K562 (cell line): ENCODE measurements at regions not wholly inside any gene's neighbourhood (a gene's known extent, or its start where the extent isn't known, plus 50 kb on each side); places are given as distances from the start of the nearest gene placed in this dataset.

Source experiments
- ATAC-seq: fragments of 200-7000 bp; cut with Tn5 transposase; 3 replicates; pipeline ENCODE4 v1.9.1; 2020; ENCODE audit warnings: moderate library complexity
- BruUV-seq: library from RNA; stranded (reverse); fragments of 400-500 nt; replicated peaks from 2 replicates; lab custom pipeline; 2021; lab: Mats Ljungman, UMichigan
- CTCF ChIA-PET: fragments of 300-600 bp; formaldehyde crosslinking; extraction: SDS; loops from one replicate; lab custom pipeline; 2021; ENCODE audit warnings: low intra/inter-chr PET ratio; lab: Yijun Ruan, JAX
- POLR2A ChIA-PET: fragments of 300-600, 350-650 bp; sonication (Branson Sonifier 250); formaldehyde crosslinking; extraction: SDS; loops from one replicate; lab custom pipeline; 2021; ENCODE audit warnings: antibody characterized with exemption, inconsistent platforms; lab: Yijun Ruan, JAX
- DNase-seq, 4 experiments: peaks; one replicate each; pipeline versions ENCODE4 v3.0.0 to v3.0.0-alpha.2; 2011 to 2018; ENCODE audit warnings: low spot score in 3 of 4, mixed read lengths in 3 of 4; ENCODE audit errors: extremely low read depth in 1 of 4
- FAIRE-seq: peaks from 2 replicates; lab custom pipeline; 2011; peaks lifted over from hg19 to GRCh38; lab: Jason Lieb, UNC
- H2AFZ ChIP-seq: 2 replicates; pipeline ENCODE4 v1.6.0; 2011; ENCODE audit warnings: low read depth, low read length, control low read depth, inconsistent platforms
- H3K27ac ChIP-seq: fragments of 200-600 bp; 3 replicates; pipeline ENCODE4 v1.8.0; 2011; ENCODE audit warnings: low read depth, mild to moderate bottlenecking, control low read depth, inconsistent platforms, low read length, moderate library complexity, mixed read lengths; ENCODE audit errors: extremely low read depth
- H3K27me3 ChIP-seq, 2 experiments: fragments of 300-600 bp in 1 of 2; 2 replicates in 1 of 2; 3 replicates in 1 of 2; pipeline versions ENCODE4 v1.6.0 to v1.8.0; 2011; ENCODE audit warnings: inconsistent platforms in 2 of 2, low read length in 2 of 2, mild to moderate bottlenecking in 1 of 2, mixed read lengths in 1 of 2, moderate library complexity in 1 of 2; ENCODE audit not compliant: control insufficient read depth in 2 of 2, insufficient read depth in 2 of 2
- H3K36me3 ChIP-seq: fragments of 300-600 bp; 3 replicates; pipeline ENCODE4 v1.8.0; 2011; ENCODE audit warnings: mild to moderate bottlenecking, low read length, inconsistent platforms; ENCODE audit not compliant: control insufficient read depth, insufficient read depth
- H3K4me1 ChIP-seq, 2 experiments: fragments of 200-600 bp in 1 of 2; replicated peaks in 1 of 2; 2 replicates in 1 of 2; 3 replicates in 1 of 2; pipeline versions ENCODE4 v1.5.1 to v1.8.0; 2011; ENCODE audit warnings: inconsistent platforms in 2 of 2, low read length in 2 of 2, mild to moderate bottlenecking in 1 of 2, mixed read lengths in 1 of 2, moderate library complexity in 1 of 2; ENCODE audit not compliant: control insufficient read depth in 2 of 2, insufficient read depth in 2 of 2
- H3K4me2 ChIP-seq: 2 replicates; pipeline ENCODE4 v1.6.1; 2011; ENCODE audit warnings: low read length, control low read depth, inconsistent platforms, mixed read lengths; ENCODE audit not compliant: insufficient read depth
- H3K4me3 ChIP-seq: fragments of 200-600 bp; sonication (generic), shearing (Covaris generic); 2 replicates; pipeline ENCODE4 v1.5.1; 2016; ENCODE audit warnings: control low read depth, inconsistent platforms
- H3K79me2 ChIP-seq: fragments of 200-600 bp; 3 replicates; pipeline ENCODE4 v1.8.0; 2011; ENCODE audit warnings: low read length, inconsistent platforms; ENCODE audit not compliant: control insufficient read depth, insufficient read depth
- H3K9ac ChIP-seq, 2 experiments: 2 replicates each; pipeline versions ENCODE4 v1.6.0 to v1.6.1; 2011; ENCODE audit warnings: low read depth in 2 of 2, low read length in 2 of 2, control low read depth in 1 of 2, inconsistent platforms in 1 of 2, mild to moderate bottlenecking in 1 of 2, mixed read lengths in 1 of 2; ENCODE audit not compliant: insufficient read depth in 1 of 2
- H3K9me1 ChIP-seq: one replicate; pipeline ENCODE4 v1.6.0; 2011; ENCODE audit warnings: inconsistent platforms, mild to moderate bottlenecking, low read length, moderate library complexity; ENCODE audit not compliant: control insufficient read depth, insufficient read depth
- H3K9me3 ChIP-seq: replicated peaks from 2 replicates; pipeline ENCODE4 v1.5.1; 2011; ENCODE audit warnings: low read depth, low read length, inconsistent platforms; ENCODE audit not compliant: control insufficient read depth, insufficient read depth
- H4K20me1 ChIP-seq: replicated peaks from 2 replicates; pipeline ENCODE4 v1.6.1; 2011; ENCODE audit warnings: low read length, inconsistent platforms, mixed read lengths; ENCODE audit not compliant: control insufficient read depth, insufficient read depth
- L3MBTL2 ChIP-seq: fragments of 450-650 bp; IDR thresholded peaks from 2 replicates; pipeline ENCODE4 v1.6.1; 2016; ENCODE audit warnings: mild to moderate bottlenecking, moderate library complexity
- NFIC ChIP-seq: fragments of 450-650 bp; IDR thresholded peaks from 2 replicates; pipeline ENCODE4 v1.6.1; 2017; ENCODE audit warnings: mild to moderate bottlenecking, inconsistent platforms
- TRIM28 ChIP-seq: fragments of 450-650 bp; IDR thresholded peaks from 2 replicates; pipeline ENCODE4 v1.6.1; 2017
- ZBTB17 ChIP-seq: fragments of 450-650 bp; formaldehyde crosslinking; IDR thresholded peaks from 2 replicates; pipeline ENCODE4 v1.4.0; 2020; ENCODE audit warnings: mild to moderate bottlenecking
- ZNF134 ChIP-seq: fragments of 250-450 bp; sonication (Bioruptor Pico); conservative IDR thresholded peaks from 2 replicates; pipeline ENCODE4 v1.4.0; 2020
- ZNF324 ChIP-seq: fragments of 250-450 bp; sonication (Bioruptor Pico); IDR thresholded peaks from 2 replicates; pipeline ENCODE4 v1.4.0; 2020; ENCODE audit warnings: mild to moderate bottlenecking
- WGBS: fragments of 100-300 bp; shearing (Covaris generic); methylation state at CpG from one replicate; pipeline ENCODE4 v1.1.6; 2016; ENCODE audit warnings: low coverage, mixed read lengths; ENCODE audit not compliant: insufficient coverage; ENCODE audit errors: missing lambda C conversion rate; 5-methylcytosine and 5-hydroxymethylcytosine counted together
- in situ Hi-C: fragments of 300-500 bp; cut with MboI; formaldehyde crosslinking; loops from 4 replicates; pipeline ENCODE4 v1.15.0; 2018; ENCODE audit warnings: inconsistent platforms, mixed read lengths
- intact Hi-C: fragments of 100-400 bp; cut with micrococcal nuclease; formaldehyde crosslinking; loops from 2 replicates; pipeline ENCODE4 v1.14.2; 2022
- TF ChIP-seq, protein P1 (sequence below): fragments of 450-650 bp; IDR thresholded peaks from 2 replicates; pipeline ENCODE4 v1.6.1; 2017; ENCODE audit warnings: antibody characterized with exemption
- TF ChIP-seq, protein P2 (sequence below), 2 experiments: IDR thresholded peaks; 2 replicates each; pipeline ENCODE4 v1.6.1; 2011; ENCODE audit warnings: borderline replicate concordance in 1 of 2, control low read depth in 1 of 2, low read depth in 1 of 2, low read length in 1 of 2, mild to moderate bottlenecking in 1 of 2, mixed read lengths in 1 of 2, moderate library complexity in 1 of 2; ENCODE audit not compliant: insufficient read depth in 1 of 2, insufficient read length in 1 of 2, poor library complexity in 1 of 2, severe bottlenecking in 1 of 2; ENCODE audit errors: extremely low read depth in 1 of 2
- TF ChIP-seq, protein P3 (sequence below), 2 experiments: fragments of 450-650 bp in 1 of 2; sonication (generic) in 1 of 2; formaldehyde crosslinking in 1 of 2; IDR thresholded peaks in 1 of 2; conservative IDR thresholded peaks in 1 of 2; 2 replicates each; pipeline versions ENCODE4 v1.6.1 to v1.8.1; 2016 to 2023; ENCODE audit warnings: mild to moderate bottlenecking in 2 of 2, moderate library complexity in 2 of 2, inconsistent platforms in 1 of 2, missing genetic modification reagents in 1 of 2

- TF ChIP-seq, protein P1, sequence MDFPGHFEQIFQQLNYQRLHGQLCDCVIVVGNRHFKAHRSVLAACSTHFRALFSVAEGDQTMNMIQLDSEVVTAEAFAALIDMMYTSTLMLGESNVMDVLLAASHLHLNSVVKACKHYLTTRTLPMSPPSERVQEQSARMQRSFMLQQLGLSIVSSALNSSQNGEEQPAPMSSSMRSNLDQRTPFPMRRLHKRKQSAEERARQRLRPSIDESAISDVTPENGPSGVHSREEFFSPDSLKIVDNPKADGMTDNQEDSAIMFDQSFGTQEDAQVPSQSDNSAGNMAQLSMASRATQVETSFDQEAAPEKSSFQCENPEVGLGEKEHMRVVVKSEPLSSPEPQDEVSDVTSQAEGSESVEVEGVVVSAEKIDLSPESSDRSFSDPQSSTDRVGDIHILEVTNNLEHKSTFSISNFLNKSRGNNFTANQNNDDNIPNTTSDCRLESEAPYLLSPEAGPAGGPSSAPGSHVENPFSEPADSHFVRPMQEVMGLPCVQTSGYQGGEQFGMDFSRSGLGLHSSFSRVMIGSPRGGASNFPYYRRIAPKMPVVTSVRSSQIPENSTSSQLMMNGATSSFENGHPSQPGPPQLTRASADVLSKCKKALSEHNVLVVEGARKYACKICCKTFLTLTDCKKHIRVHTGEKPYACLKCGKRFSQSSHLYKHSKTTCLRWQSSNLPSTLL = no peak
- no peak for TF ChIP-seq TRIM28
- TF ChIP-seq L3MBTL2 = no peak
- no peak for TF ChIP-seq NFIC
- TF ChIP-seq, protein P2, sequence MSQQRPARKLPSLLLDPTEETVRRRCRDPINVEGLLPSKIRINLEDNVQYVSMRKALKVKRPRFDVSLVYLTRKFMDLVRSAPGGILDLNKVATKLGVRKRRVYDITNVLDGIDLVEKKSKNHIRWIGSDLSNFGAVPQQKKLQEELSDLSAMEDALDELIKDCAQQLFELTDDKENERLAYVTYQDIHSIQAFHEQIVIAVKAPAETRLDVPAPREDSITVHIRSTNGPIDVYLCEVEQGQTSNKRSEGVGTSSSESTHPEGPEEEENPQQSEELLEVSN (IDR thresholded peaks at IDR 0.05; ENCODE audit: borderline replicate concordance in 1 of 2, extremely low read depth in 1 of 2, insufficient read depth in 1 of 2, insufficient read length in 1 of 2, low read depth in 1 of 2, low read length in 1 of 2, poor library complexity in 1 of 2, severe bottlenecking in 1 of 2) = no peak
Measured at GRCh38 chr2:151085181-151085611, 176.5 kb downstream of the RBM43 start (continued).

DNA sequence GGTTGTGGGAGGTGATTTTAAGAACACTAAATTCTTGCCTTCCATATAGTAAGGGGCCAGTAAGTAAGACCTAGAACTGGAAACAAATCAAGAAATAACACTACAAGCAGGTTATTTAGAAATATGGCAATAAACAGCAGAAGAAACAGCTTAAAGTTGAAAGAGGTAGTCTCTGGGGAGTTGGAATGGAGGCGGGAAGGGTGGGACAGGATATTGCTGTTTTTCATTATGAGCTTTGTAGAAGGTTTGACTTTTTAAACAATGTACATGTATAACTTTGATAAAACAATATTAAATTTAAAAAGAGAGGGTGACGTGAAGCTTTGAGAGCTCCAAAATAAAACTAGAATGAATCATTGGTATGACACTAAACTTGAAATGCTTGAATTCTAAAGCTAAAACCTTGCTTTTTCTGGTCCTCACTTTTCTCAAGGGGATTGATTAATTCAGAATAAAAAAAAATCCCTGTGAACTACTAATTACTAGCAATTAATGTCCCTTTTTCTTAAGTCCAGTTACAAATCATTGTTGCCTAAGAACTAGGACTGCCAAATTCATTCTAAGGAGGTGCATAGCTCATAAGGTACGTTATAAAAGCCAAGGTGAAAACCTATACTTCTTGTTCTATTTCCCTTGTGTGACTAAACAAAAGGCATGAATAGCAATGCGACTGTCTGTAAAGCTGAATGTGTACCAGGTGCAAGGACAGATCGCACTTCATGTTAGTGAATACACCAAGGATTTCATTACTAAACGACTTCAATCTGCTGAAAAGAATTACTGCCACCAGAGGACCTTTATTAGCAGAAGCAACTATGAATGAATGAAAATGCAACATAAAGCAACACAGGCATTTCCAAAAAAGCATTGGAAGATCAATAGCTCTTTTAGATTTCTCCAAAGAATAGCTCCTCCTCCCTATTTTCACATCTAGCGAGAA lies 177.5 kb downstream of the RBM43 start:
- DNase-seq (no peak), FAIRE-seq (no peak), ATAC-seq (no peak)
- no peaks in the 10 kb centered on the region for H3K4me1 ChIP-seq
- no peak overlapping the region for H3K9ac ChIP-seq
- no peaks in the 10 kb centered on the region for H3K27me3 ChIP-seq
- no peaks in the 10 kb centered on the region for H3K79me2 ChIP-seq
- H3K9me1 ChIP-seq = no peaks in the 10 kb centered on the region
- intact Hi-C loops = no loop called here
- no TSS peak for BruUV-seq
- H3K9me3 ChIP-seq = no peaks in the 10 kb centered on the region
- no peak overlapping the region for H3K27ac ChIP-seq
- no peaks in the 10 kb centered on the region for H4K20me1 ChIP-seq
- H3K4me2 ChIP-seq = no peak overlapping the region
- H3K4me3 ChIP-seq = no peak overlapping the region
- CTCF ChIA-PET = no interaction called here
- H3K36me3 ChIP-seq = no peaks in the 10 kb centered on the region
- WGBS = 0% methylated on average over 7 of the region's 7 CpGs
- POLR2A ChIA-PET = interaction anchor here (0.6 kb wide), 1 partner anchor 528 kb away, joined by 3 read pairs; no protein-coding TSS in a partner anchor
- in situ Hi-C loops = no loop called here
- H2AFZ ChIP-seq = no peak overlapping the region
- TF ChIP-seq, protein P3, sequence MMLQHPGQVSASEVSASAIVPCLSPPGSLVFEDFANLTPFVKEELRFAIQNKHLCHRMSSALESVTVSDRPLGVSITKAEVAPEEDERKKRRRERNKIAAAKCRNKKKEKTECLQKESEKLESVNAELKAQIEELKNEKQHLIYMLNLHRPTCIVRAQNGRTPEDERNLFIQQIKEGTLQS (IDR thresholded peaks at IDR 0.05) = no peak
- TF ChIP-seq, protein P3 (CRISPR knock-in tag; conservative IDR thresholded peaks at IDR 0.05) = no peak
- no peak for TF ChIP-seq ZNF134 (CRISPR knock-in tag)
- no peak for TF ChIP-seq ZNF324
- no peak for TF ChIP-seq ZBTB17 (CRISPR knock-in tag)
